ENCODE measurements at regions not wholly inside any gene's neighbourhood (a gene's known extent, or its start where the extent isn't known, plus 50 kb on each side); places are given as distances from the start of the nearest gene placed in this dataset.

- no peak overlapping the region for H3K4me3 ChIP-seq
- H3K4me1 ChIP-seq (ENCODE audit: low read depth): no peaks in the 10 kb centered on the region
- ATAC-seq (no peak), DNase-seq (no peak)
- TF ChIP-seq, protein P1, sequence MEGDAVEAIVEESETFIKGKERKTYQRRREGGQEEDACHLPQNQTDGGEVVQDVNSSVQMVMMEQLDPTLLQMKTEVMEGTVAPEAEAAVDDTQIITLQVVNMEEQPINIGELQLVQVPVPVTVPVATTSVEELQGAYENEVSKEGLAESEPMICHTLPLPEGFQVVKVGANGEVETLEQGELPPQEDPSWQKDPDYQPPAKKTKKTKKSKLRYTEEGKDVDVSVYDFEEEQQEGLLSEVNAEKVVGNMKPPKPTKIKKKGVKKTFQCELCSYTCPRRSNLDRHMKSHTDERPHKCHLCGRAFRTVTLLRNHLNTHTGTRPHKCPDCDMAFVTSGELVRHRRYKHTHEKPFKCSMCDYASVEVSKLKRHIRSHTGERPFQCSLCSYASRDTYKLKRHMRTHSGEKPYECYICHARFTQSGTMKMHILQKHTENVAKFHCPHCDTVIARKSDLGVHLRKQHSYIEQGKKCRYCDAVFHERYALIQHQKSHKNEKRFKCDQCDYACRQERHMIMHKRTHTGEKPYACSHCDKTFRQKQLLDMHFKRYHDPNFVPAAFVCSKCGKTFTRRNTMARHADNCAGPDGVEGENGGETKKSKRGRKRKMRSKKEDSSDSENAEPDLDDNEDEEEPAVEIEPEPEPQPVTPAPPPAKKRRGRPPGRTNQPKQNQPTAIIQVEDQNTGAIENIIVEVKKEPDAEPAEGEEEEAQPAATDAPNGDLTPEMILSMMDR (IDR thresholded peaks at IDR 0.05): no peak
- H3K36me3 ChIP-seq (ENCODE audit: low read depth): no peaks in the 10 kb centered on the region
- no peaks in the 10 kb centered on the region for H3K9me3 ChIP-seq
- intact Hi-C loops (cut with DNase I, micrococcal nuclease): no loop called here
These were observed 251.1 kb downstream of the MRTFB start for GRCh38 chr16:14322186-14322585.

- Histone ChIP-seq H3K4me3 (no peak overlapping the region), H3K4me1 (ENCODE audit: low read depth) (no peaks in the 10 kb centered on the region), H3K36me3 (ENCODE audit: low read depth) (no peaks in the 10 kb centered on the region), H3K9me3 (no peaks in the 10 kb centered on the region)
- TF ChIP-seq, protein P1 (IDR thresholded peaks at IDR 0.05): no peak
- intact Hi-C loops (cut with DNase I, micrococcal nuclease): no loop called here
- ATAC-seq (no peak), DNase-seq (no peak)
These were observed 250.4 kb downstream of the MRTFB start for GRCh38 chr16:14321542-14321941.

DNA sequence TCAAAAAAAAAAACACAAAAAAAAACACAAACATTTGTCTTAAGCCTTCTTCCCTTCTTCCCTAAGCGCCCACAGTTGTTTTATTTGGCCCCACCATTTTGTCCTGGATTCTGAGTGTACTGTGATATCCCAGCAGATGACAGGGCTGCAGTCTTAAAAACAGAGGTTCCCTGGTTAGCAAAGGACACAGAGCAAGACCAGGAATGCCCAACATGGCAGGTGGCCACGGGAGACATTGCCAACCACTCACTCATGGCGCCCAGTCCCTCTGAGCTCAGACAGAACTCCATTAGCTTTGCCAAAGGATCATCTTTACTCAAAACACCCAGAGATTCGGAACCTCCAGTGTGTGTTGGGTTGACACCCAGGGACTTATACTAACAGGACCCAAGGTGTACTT, 249.3 kb downstream of the MRTFB start:
- no peak for ATAC-seq
- no peaks in the 10 kb centered on the region for H3K9me3 ChIP-seq
- no peak overlapping the region for H3K4me3 ChIP-seq
- TF ChIP-seq, protein P1 (IDR thresholded peaks at IDR 0.05): no peak
- intact Hi-C loops (cut with DNase I, micrococcal nuclease): no loop called here
- no peak for DNase-seq
- H3K4me1 ChIP-seq (ENCODE audit: low read depth): no peaks in the 10 kb centered on the region
- no peaks in the 10 kb centered on the region for H3K36me3 ChIP-seq (ENCODE audit: low read depth)

Data from mucosa of descending colon (tissue), 3 donors.